ENCODE measurements at regions not wholly inside any gene's neighbourhood (a gene's known extent, or its start where the extent isn't known, plus 50 kb on each side); places are given as distances from the start of the nearest gene placed in this dataset.

DNA sequence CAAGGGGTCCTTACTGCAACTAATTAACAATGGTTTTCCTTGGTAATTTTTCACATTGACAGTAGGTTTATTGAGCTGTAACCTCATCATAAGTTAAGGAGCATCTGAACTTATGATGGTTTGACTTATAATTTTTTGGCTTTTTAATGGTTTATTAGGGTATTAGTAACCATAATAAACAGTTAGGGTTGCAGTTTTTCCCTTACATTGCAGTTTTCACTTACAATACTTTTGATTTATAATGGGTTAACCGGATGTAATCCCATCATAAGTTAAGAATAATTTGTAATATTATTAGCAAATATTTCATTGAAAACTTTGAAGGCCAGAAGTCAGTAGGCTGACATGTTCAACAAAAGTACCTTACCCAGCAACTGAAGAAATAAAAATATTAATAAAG, 811.6 kb downstream of the TRHDE start:
- Histone ChIP-seq H3K4me2 (ENCODE audit: insufficient read depth, insufficient read length, low read length) (no peak overlapping the region), H4K91ac (ENCODE audit: insufficient read length, low read depth, low read length) (no peak overlapping the region), H3K9me3 (ENCODE audit: control insufficient read depth, low read depth, low read length) (no peaks in the 10 kb centered on the region), H3K27ac (ENCODE audit: insufficient read length, low read depth, low read length) (no peak overlapping the region), H3K18ac (ENCODE audit: insufficient read length, low read depth, low read length) (no peak overlapping the region), H3K9ac (ENCODE audit: extremely low read depth, insufficient read length, low read length) (no peak overlapping the region), H2AFZ (ENCODE audit: low read length) (no peak overlapping the region), H3K79me1 (ENCODE audit: insufficient read depth, low read depth, low read length, poor library complexity, severe bottlenecking) (no peaks in the 10 kb centered on the region), H2BK12ac (ENCODE audit: insufficient read length, low read depth, low read length) (no peak overlapping the region), H4K8ac (replicated peaks; ENCODE audit: insufficient read length, low read depth, low read length) (no peak overlapping the region), H2BK15ac (ENCODE audit: low read depth, low read length) (no peak overlapping the region), H3K27me3 (ENCODE audit: insufficient read depth, low read length) (no peaks in the 10 kb centered on the region), H2AK5ac (ENCODE audit: insufficient read length, low read length) (no peak overlapping the region), H2BK5ac (ENCODE audit: insufficient read length, low read length) (no peak overlapping the region), H2BK120ac (ENCODE audit: low read depth, low read length, poor library complexity, severe bottlenecking) (no peak overlapping the region), H3K4me1 (ENCODE audit: insufficient read depth, low read length) (no peaks in the 10 kb centered on the region), H3K23me2 (ENCODE audit: insufficient read length, low read depth, low read length, poor library complexity, severe bottlenecking) (no peaks in the 10 kb centered on the region), H3K4ac (ENCODE audit: low read depth, low read length) (no peak overlapping the region), H3K14ac (ENCODE audit: insufficient read depth, low read length) (no peak overlapping the region), H3K79me2 (ENCODE audit: insufficient read depth, low read length) (no peaks in the 10 kb centered on the region), H2BK20ac (ENCODE audit: low read depth, low read length, poor library complexity, severe bottlenecking) (no peak overlapping the region), H3T11ph (ENCODE audit: low read length) (no peak overlapping the region), H4K5ac (ENCODE audit: insufficient read length, low read depth, low read length) (no peak overlapping the region), H3K23ac (ENCODE audit: insufficient read length, low read depth, low read length) (no peak overlapping the region), H4K20me1 (ENCODE audit: control insufficient read depth, insufficient read depth, insufficient read length) (no peaks in the 10 kb centered on the region), H3K56ac (ENCODE audit: insufficient read length, low read depth, low read length) (no peak overlapping the region)
- no peak for DNase-seq
- H3K4me3 Mint-ChIP-seq, result no peak overlapping the region
- H3K27me3 Mint-ChIP-seq (ENCODE audit: low read depth), result no peaks in the 10 kb centered on the region
- TF ChIP-seq, protein P1, sequence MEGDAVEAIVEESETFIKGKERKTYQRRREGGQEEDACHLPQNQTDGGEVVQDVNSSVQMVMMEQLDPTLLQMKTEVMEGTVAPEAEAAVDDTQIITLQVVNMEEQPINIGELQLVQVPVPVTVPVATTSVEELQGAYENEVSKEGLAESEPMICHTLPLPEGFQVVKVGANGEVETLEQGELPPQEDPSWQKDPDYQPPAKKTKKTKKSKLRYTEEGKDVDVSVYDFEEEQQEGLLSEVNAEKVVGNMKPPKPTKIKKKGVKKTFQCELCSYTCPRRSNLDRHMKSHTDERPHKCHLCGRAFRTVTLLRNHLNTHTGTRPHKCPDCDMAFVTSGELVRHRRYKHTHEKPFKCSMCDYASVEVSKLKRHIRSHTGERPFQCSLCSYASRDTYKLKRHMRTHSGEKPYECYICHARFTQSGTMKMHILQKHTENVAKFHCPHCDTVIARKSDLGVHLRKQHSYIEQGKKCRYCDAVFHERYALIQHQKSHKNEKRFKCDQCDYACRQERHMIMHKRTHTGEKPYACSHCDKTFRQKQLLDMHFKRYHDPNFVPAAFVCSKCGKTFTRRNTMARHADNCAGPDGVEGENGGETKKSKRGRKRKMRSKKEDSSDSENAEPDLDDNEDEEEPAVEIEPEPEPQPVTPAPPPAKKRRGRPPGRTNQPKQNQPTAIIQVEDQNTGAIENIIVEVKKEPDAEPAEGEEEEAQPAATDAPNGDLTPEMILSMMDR (conservative IDR thresholded peaks at IDR 0.05), result no peak
- H3K27ac Mint-ChIP-seq, result no peak overlapping the region
- H3K36me3 Mint-ChIP-seq (ENCODE audit: insufficient read depth in 1 of 3, low read depth in 3 of 3), result peaks cover 0 to 19% (median 11%) of the 10 kb centered on the region in 3 experiments; a peak in 5 of 7 replicates
- WGBS (ENCODE audit: extremely low coverage, insufficient read length, low lambda C conversion rate), result no CpG with 5 or more reads among the region's 1 CpG
- H3K9me3 Mint-ChIP-seq, result peaks cover 10 to 19% of the 10 kb centered on the region in 2 experiments; a peak in 4 of 5 replicates
- no peaks in the 10 kb centered on the region for H3K4me1 Mint-ChIP-seq

All from H9 (cell line).